COLO829 (cell line): ENCODE measurements at regions not wholly inside any gene's neighbourhood (a gene's known extent, or its start where the extent isn't known, plus 50 kb on each side); places are given as distances from the start of the nearest gene placed in this dataset.

ENCODE experiments used
- DNase-seq: peaks from one replicate; pipeline ENCODE4 v3.0.0; 2012; ENCODE audit warnings: low spot score

GRCh38 chr5:57601996-57602395, 119.4 kb upstream of the ACTBL2 start:
- DNase-seq = no peak

GRCh38 chr5:57600321-57600720, 117.7 kb upstream of the ACTBL2 start:
- DNase-seq = no peak

- peak; percentile 56 for DNase-seq
Measured at GRCh38 chr5:57598756-57599155, 116.1 kb upstream of the ACTBL2 start.

GRCh38 chr5:57598097-57598496, 115.5 kb upstream of the ACTBL2 start:
- DNase-seq = no peak

GRCh38 chr5:57595523-57595991, 112.9 kb upstream of the ACTBL2 start:
- no peak for DNase-seq

GRCh38 chr5:57594436-57594835, 111.8 kb upstream of the ACTBL2 start:
- DNase-seq = no peak

- DNase-seq = peak; percentile 58
Measured at GRCh38 chr5:57592236-57592635, 109.6 kb upstream of the ACTBL2 start.

GRCh38 chr5:57586649-57587048, 104.0 kb upstream of the ACTBL2 start:
- DNase-seq = no peak

GRCh38 chr5:57582578-57583070, 100.0 kb upstream of the ACTBL2 start:
- DNase-seq = no peak

GRCh38 chr5:57581772-57582171, 99.2 kb upstream of the ACTBL2 start:
- DNase-seq = no peak

- DNase-seq = no peak
Measured at GRCh38 chr5:57581222-57581621, 98.6 kb upstream of the ACTBL2 start.

- peak; percentile 69 for DNase-seq
Measured at GRCh38 chr5:57577432-57578175, 95.0 kb upstream of the ACTBL2 start.

GRCh38 chr5:57576317-57576716, 93.7 kb upstream of the ACTBL2 start:
- no peak for DNase-seq

GRCh38 chr5:57575839-57576238, 93.2 kb upstream of the ACTBL2 start:
- DNase-seq = no peak

- no peak for DNase-seq
Measured at GRCh38 chr5:57572461-57572860, 89.8 kb upstream of the ACTBL2 start.

GRCh38 chr5:57569601-57570000, 87.0 kb upstream of the ACTBL2 start:
- no peak for DNase-seq

GRCh38 chr5:57568136-57568535, 85.5 kb upstream of the ACTBL2 start:
- no peak for DNase-seq

- peak; percentile 58 for DNase-seq
Measured at GRCh38 chr5:57566914-57567313, 84.3 kb upstream of the ACTBL2 start.

- DNase-seq = no peak
Measured at GRCh38 chr5:57561231-57561842, 78.7 kb upstream of the ACTBL2 start.

- no peak for DNase-seq
Measured at GRCh38 chr5:57559110-57559635, 76.6 kb upstream of the ACTBL2 start.

- peak; percentile 84 for DNase-seq
Measured at GRCh38 chr5:57552033-57552432, 69.4 kb upstream of the ACTBL2 start.

- no peak for DNase-seq
Measured at GRCh38 chr5:57551251-57551650, 68.6 kb upstream of the ACTBL2 start.

GRCh38 chr5:57550132-57550531, 67.5 kb upstream of the ACTBL2 start:
- DNase-seq = no peak
